GM19455 (cell line): ENCODE measurements at regions not wholly inside any gene's neighbourhood (a gene's known extent, or its start where the extent isn't known, plus 50 kb on each side); places are given as distances from the start of the nearest gene placed in this dataset.
"Not testable (repeated sequence)": the region's sequence is repeated elsewhere in the genome, so short reads cannot be mapped to it uniquely, and the experiment has no call there.

Source experiments
- ATAC-seq: cut with Tn5 transposase; IDR thresholded peaks from one replicate; pipeline ENCODE4 v1.9.1; 2021; ENCODE audit not compliant: unreplicated experiment

GRCh38 chr14:105620865-105621471 lies 94.6 kb downstream of the TMEM121 start:
- not testable (repeated sequence) for ATAC-seq

- not testable (repeated sequence) for ATAC-seq
These were observed 95.3 kb downstream of the TMEM121 start for GRCh38 chr14:105621479-105622328.

GRCh38 chr14:105622329-105622955 lies 96.1 kb downstream of the TMEM121 start:
- no peak for ATAC-seq

GRCh38 chr14:105623178-105623577 lies 96.8 kb downstream of the TMEM121 start:
- not testable (repeated sequence) for ATAC-seq

- not testable (repeated sequence) for ATAC-seq
These were observed 98.0 kb downstream of the TMEM121 start for GRCh38 chr14:105624346-105624745.

- ATAC-seq, result not testable (repeated sequence)
These were observed 98.5 kb downstream of the TMEM121 start for GRCh38 chr14:105624749-105625434.

GRCh38 chr14:105625448-105625847 lies 99.1 kb downstream of the TMEM121 start:
- not testable (repeated sequence) for ATAC-seq

- ATAC-seq, result not testable (repeated sequence)
These were observed 99.7 kb downstream of the TMEM121 start for GRCh38 chr14:105626111-105626510.

GRCh38 chr14:105626651-105627050 lies 100.3 kb downstream of the TMEM121 start:
- ATAC-seq, result not testable (repeated sequence)

GRCh38 chr14:105627287-105627686 lies 100.9 kb downstream of the TMEM121 start:
- not testable (repeated sequence) for ATAC-seq

GRCh38 chr14:105627701-105628100 lies 101.3 kb downstream of the TMEM121 start:
- ATAC-seq, result no peak

- not testable (repeated sequence) for ATAC-seq
These were observed 101.7 kb downstream of the TMEM121 start for GRCh38 chr14:105628126-105628525.

- ATAC-seq, result not testable (repeated sequence)
These were observed 102.2 kb downstream of the TMEM121 start for GRCh38 chr14:105628531-105629067.

GRCh38 chr14:105629091-105629885 lies 102.9 kb downstream of the TMEM121 start:
- not testable (repeated sequence) for ATAC-seq

- no peak for ATAC-seq
These were observed 103.5 kb downstream of the TMEM121 start for GRCh38 chr14:105629886-105630215.

- ATAC-seq, result not testable (repeated sequence)
These were observed 104.0 kb downstream of the TMEM121 start for GRCh38 chr14:105630293-105630934.

GRCh38 chr14:105630935-105631779 lies 104.8 kb downstream of the TMEM121 start:
- not testable (repeated sequence) for ATAC-seq

GRCh38 chr14:105632010-105632409 lies 105.6 kb downstream of the TMEM121 start:
- no peak for ATAC-seq

GRCh38 chr14:105633596-105633995 lies 107.2 kb downstream of the TMEM121 start:
- not testable (repeated sequence) for ATAC-seq
